ENCODE measurements at regions not wholly inside any gene's neighbourhood (a gene's known extent, or its start where the extent isn't known, plus 50 kb on each side); places are given as distances from the start of the nearest gene placed in this dataset.
A peak's percentile ranks its signal among the peaks of the same experiment; 100 is the strongest.

GRCh38 chr14:85400678-85401077 is 129.3 kb upstream of the FLRT2 start:
- ATAC-seq: no peak
- no peak for DNase-seq (ENCODE audit: low spot score)

- ATAC-seq: no peak
- DNase-seq (ENCODE audit: low spot score): no peak
Measured at GRCh38 chr14:85401384-85401783, 128.6 kb upstream of the FLRT2 start.

- peak; percentile 36 for ATAC-seq
- no peak for DNase-seq (ENCODE audit: low spot score)
Measured at GRCh38 chr14:85402569-85403162, 127.3 kb upstream of the FLRT2 start.

- DNase-seq (ENCODE audit: low spot score): no peak
- ATAC-seq: no peak
Measured at GRCh38 chr14:85409481-85410210, 120.3 kb upstream of the FLRT2 start.

GRCh38 chr14:85412756-85413155 is 117.2 kb upstream of the FLRT2 start:
- ATAC-seq (no peak), DNase-seq (ENCODE audit: low spot score) (no peak)

- ATAC-seq: no peak
- DNase-seq (ENCODE audit: low spot score): no peak
Measured at GRCh38 chr14:85413836-85414526, 116.0 kb upstream of the FLRT2 start.

- DNase-seq (ENCODE audit: low spot score): no peak
- ATAC-seq: peak; percentile 63
Measured at GRCh38 chr14:85415015-85415712, 114.8 kb upstream of the FLRT2 start.

GRCh38 chr14:85416771-85417170 is 113.2 kb upstream of the FLRT2 start:
- DNase-seq (ENCODE audit: low spot score) (no peak), ATAC-seq (no peak)

GRCh38 chr14:85417396-85417795 is 112.5 kb upstream of the FLRT2 start:
- ATAC-seq: no peak
- DNase-seq (ENCODE audit: low spot score): no peak

- ATAC-seq (no peak), DNase-seq (ENCODE audit: low spot score) (no peak)
Measured at GRCh38 chr14:85418721-85419120, 111.2 kb upstream of the FLRT2 start.

GRCh38 chr14:85420278-85420677 is 109.7 kb upstream of the FLRT2 start:
- ATAC-seq: no peak
- no peak for DNase-seq (ENCODE audit: low spot score)

GRCh38 chr14:85420707-85421106 is 109.2 kb upstream of the FLRT2 start:
- DNase-seq (ENCODE audit: low spot score): no peak
- ATAC-seq: no peak

GRCh38 chr14:85421186-85421877 is 108.6 kb upstream of the FLRT2 start:
- DNase-seq (ENCODE audit: low spot score) (no peak), ATAC-seq (no peak)

- ATAC-seq (no peak), DNase-seq (ENCODE audit: low spot score) (no peak)
Measured at GRCh38 chr14:85423889-85424288, 106.1 kb upstream of the FLRT2 start.

- ATAC-seq (no peak), DNase-seq (ENCODE audit: low spot score) (no peak)
Measured at GRCh38 chr14:85425507-85425906, 104.4 kb upstream of the FLRT2 start.

GRCh38 chr14:85426068-85426935 is 103.6 kb upstream of the FLRT2 start:
- DNase-seq (ENCODE audit: low spot score): no peak
- ATAC-seq: no peak

GRCh38 chr14:85428926-85429325 is 101.0 kb upstream of the FLRT2 start:
- DNase-seq (ENCODE audit: low spot score) (no peak), ATAC-seq (no peak)

- DNase-seq (ENCODE audit: low spot score): no peak
- ATAC-seq: no peak
Measured at GRCh38 chr14:85437148-85437547, 92.8 kb upstream of the FLRT2 start.

GRCh38 chr14:85438001-85438400 is 91.9 kb upstream of the FLRT2 start:
- ATAC-seq (no peak), DNase-seq (ENCODE audit: low spot score) (no peak)

GRCh38 chr14:85438481-85438942 is 91.4 kb upstream of the FLRT2 start:
- DNase-seq (ENCODE audit: low spot score) (no peak), ATAC-seq (no peak)
